ENCODE measurements at regions not wholly inside any gene's neighbourhood (a gene's known extent, or its start where the extent isn't known, plus 50 kb on each side); places are given as distances from the start of the nearest gene placed in this dataset.

- DNase-seq (ENCODE audit: low read depth in 2 of 2): peak; percentile 49 to 56
- H3K4me3 ChIP-seq (replicated peaks in 1 of 2; ENCODE audit: low read depth in 2 of 2, low read length in 2 of 2): no peak overlapping the region
- peak; percentile 100 for TF ChIP-seq CTCF (IDR thresholded peaks at IDR 0.05; ENCODE audit: low read depth, low read length)
These were observed 262.0 kb upstream of the UMPS start for GRCh38 chr3:124467980-124468902.

- no peak for TF ChIP-seq CTCF (IDR thresholded peaks at IDR 0.05; ENCODE audit: low read depth, low read length)
- H3K4me3 ChIP-seq (replicated peaks in 1 of 2; ENCODE audit: low read depth in 2 of 2, low read length in 2 of 2): no peak overlapping the region
- no peak for DNase-seq (ENCODE audit: low read depth in 2 of 2)
These were observed 260.7 kb upstream of the UMPS start for GRCh38 chr3:124469555-124469954.

GRCh38 chr3:124478830-124479229 lies 251.4 kb upstream of the UMPS start:
- no peak for DNase-seq (ENCODE audit: low read depth in 2 of 2)
- H3K4me3 ChIP-seq (replicated peaks in 1 of 2; ENCODE audit: low read depth in 2 of 2, low read length in 2 of 2): no peak overlapping the region
- TF ChIP-seq CTCF (IDR thresholded peaks at IDR 0.05; ENCODE audit: low read depth, low read length): no peak

DNA sequence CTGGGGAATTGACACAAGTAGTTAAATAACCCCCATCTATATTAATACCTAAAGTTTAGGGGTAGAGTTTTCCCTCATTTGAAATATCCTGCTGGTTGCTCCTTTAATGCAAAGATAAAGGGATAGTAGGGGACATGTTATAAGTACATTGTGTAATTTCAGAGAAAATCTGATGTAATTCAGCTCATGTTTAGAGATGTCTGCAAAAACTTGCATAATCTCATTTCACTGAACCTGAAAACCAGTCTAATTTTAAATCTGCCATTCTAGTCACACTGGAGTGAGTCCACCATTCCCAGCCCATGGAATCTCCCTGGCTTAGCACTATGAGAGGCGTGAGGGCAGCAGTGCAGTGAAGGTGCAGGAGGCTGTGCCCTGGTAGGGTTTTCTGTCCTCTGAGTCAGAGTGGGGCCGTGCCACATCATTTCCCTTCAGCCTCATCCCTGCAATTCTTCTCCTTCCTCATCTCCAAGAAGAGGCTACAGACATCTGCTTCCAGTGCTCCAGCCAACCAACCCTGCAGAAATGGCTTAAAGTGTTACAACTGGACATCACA lies 246.3 kb upstream of the UMPS start:
- peak; percentile 7 to 10 for DNase-seq (ENCODE audit: low read depth in 2 of 2)
- TF ChIP-seq CTCF (IDR thresholded peaks at IDR 0.05; ENCODE audit: low read depth, low read length): no peak
- H3K4me3 ChIP-seq (replicated peaks in 1 of 2; ENCODE audit: low read depth in 2 of 2, low read length in 2 of 2): no peak overlapping the region

- TF ChIP-seq CTCF (IDR thresholded peaks at IDR 0.05; ENCODE audit: low read depth, low read length): no peak
- no peak for DNase-seq (ENCODE audit: low read depth in 2 of 2)
- no peak overlapping the region for H3K4me3 ChIP-seq (replicated peaks in 1 of 2; ENCODE audit: low read depth in 2 of 2, low read length in 2 of 2)
These were observed 243.9 kb upstream of the UMPS start for GRCh38 chr3:124486324-124486723.

- TF ChIP-seq CTCF (IDR thresholded peaks at IDR 0.05; ENCODE audit: low read depth, low read length): no peak
- no peak overlapping the region for H3K4me3 ChIP-seq (replicated peaks in 1 of 2; ENCODE audit: low read depth in 2 of 2, low read length in 2 of 2)
- DNase-seq (ENCODE audit: low read depth in 2 of 2): no peak
These were observed 240.7 kb upstream of the UMPS start for GRCh38 chr3:124489506-124489905.
